Activated naive CD4-positive, alpha-beta T cell treated with anti-CD3 and anti-CD28 coated beads for 36 hours (primary cell): ENCODE measurements at regions not wholly inside any gene's neighbourhood (a gene's known extent, or its start where the extent isn't known, plus 50 kb on each side); places are given as distances from the start of the nearest gene placed in this dataset.

Source experiments
- CTCF ChIA-PET: fragments of 350-600 bp; sonication (Branson Sonifier 250); formaldehyde crosslinking; loops from one replicate; lab custom pipeline; 2021; ENCODE audit warnings: antibody characterized with exemption; lab: Charles Lee
- DNase-seq: peaks from one replicate; pipeline ENCODE4 v3.0.0-alpha.2; 2020
- H3K27ac Mint-ChIP-seq: one replicate; pipeline ENCODE4 v1.8.0; 2021; ENCODE audit warnings: mild to moderate bottlenecking, mixed read lengths
- H3K27me3 Mint-ChIP-seq: one replicate; pipeline ENCODE4 v1.8.0; 2021; ENCODE audit warnings: low read depth, mixed read lengths
- H3K36me3 Mint-ChIP-seq: one replicate; pipeline ENCODE4 v1.8.0; 2021; ENCODE audit warnings: low read depth, mixed read lengths
- H3K4me1 Mint-ChIP-seq: one replicate; pipeline ENCODE4 v1.8.0; 2021; ENCODE audit warnings: low read depth, mixed read lengths
- H3K4me3 Mint-ChIP-seq: one replicate; pipeline ENCODE4 v1.8.0; 2021; ENCODE audit warnings: mild to moderate bottlenecking, moderate library complexity, mixed read lengths
- H3K9me3 Mint-ChIP-seq: one replicate; pipeline ENCODE4 v1.8.0; 2021; ENCODE audit warnings: mixed read lengths
- intact Hi-C: fragments of 100-400 bp; cut with micrococcal nuclease; formaldehyde crosslinking; loops from one replicate; pipeline ENCODE4 v1.15.1; 2023

GRCh38 chr20:22288156-22288555, 296.2 kb downstream of the FOXA2 start:
- Mint-ChIP-seq H3K4me3 (no peak overlapping the region), H3K27ac (no peak overlapping the region), H3K9me3 (no peaks in the 10 kb centered on the region), H3K36me3 (no peaks in the 10 kb centered on the region), H3K27me3 (peaks cover 3% of the 10 kb centered on the region), H3K4me1 (no peaks in the 10 kb centered on the region)
- intact Hi-C loops: no loop called here
- CTCF ChIA-PET: no interaction called here
- no peak for DNase-seq

GRCh38 chr20:22285555-22285954, 298.8 kb downstream of the FOXA2 start:
- no peaks in the 10 kb centered on the region for H3K36me3 Mint-ChIP-seq
- no peaks in the 10 kb centered on the region for H3K9me3 Mint-ChIP-seq
- peaks cover 3% of the 10 kb centered on the region for H3K27me3 Mint-ChIP-seq
- intact Hi-C loops: no loop called here
- no peak overlapping the region for H3K27ac Mint-ChIP-seq
- H3K4me1 Mint-ChIP-seq: no peaks in the 10 kb centered on the region
- H3K4me3 Mint-ChIP-seq: no peak overlapping the region
- no peak for DNase-seq
- CTCF ChIA-PET: no interaction called here

GRCh38 chr20:22282696-22283095, 301.7 kb downstream of the FOXA2 start:
- H3K9me3 Mint-ChIP-seq: no peaks in the 10 kb centered on the region
- no peak overlapping the region for H3K4me3 Mint-ChIP-seq
- no peaks in the 10 kb centered on the region for H3K4me1 Mint-ChIP-seq
- CTCF ChIA-PET: no interaction called here
- H3K27me3 Mint-ChIP-seq: no peaks in the 10 kb centered on the region
- H3K27ac Mint-ChIP-seq: no peak overlapping the region
- intact Hi-C loops: no loop called here
- H3K36me3 Mint-ChIP-seq: no peaks in the 10 kb centered on the region
- no peak for DNase-seq

GRCh38 chr20:22274330-22274729, 310.0 kb downstream of the FOXA2 start:
- no peak overlapping the region for H3K27ac Mint-ChIP-seq

GRCh38 chr20:22268675-22269074, 315.7 kb downstream of the FOXA2 start:
- no peak overlapping the region for H3K4me3 Mint-ChIP-seq
- peaks cover 7% of the 10 kb centered on the region for H3K9me3 Mint-ChIP-seq
- H3K36me3 Mint-ChIP-seq: no peaks in the 10 kb centered on the region
- H3K4me1 Mint-ChIP-seq: no peaks in the 10 kb centered on the region
- CTCF ChIA-PET: no interaction called here
- no peaks in the 10 kb centered on the region for H3K27me3 Mint-ChIP-seq
- H3K27ac Mint-ChIP-seq: no peak overlapping the region
- intact Hi-C loops: no loop called here
- no peak for DNase-seq

More at GRCh38 chr20:22274330-22274729, 310.0 kb downstream of the FOXA2 start:
- Mint-ChIP-seq H3K4me3 (no peak overlapping the region), H3K27me3 (no peaks in the 10 kb centered on the region), H3K9me3 (peaks cover 10% of the 10 kb centered on the region), H3K36me3 (no peaks in the 10 kb centered on the region), H3K4me1 (no peaks in the 10 kb centered on the region)
- DNase-seq: no peak
- CTCF ChIA-PET: no interaction called here
- intact Hi-C loops: no loop called here

- Mint-ChIP-seq H3K4me3 (no peak overlapping the region), H3K9me3 (peaks cover 2% of the 10 kb centered on the region), H3K36me3 (no peaks in the 10 kb centered on the region), H3K27ac (no peak overlapping the region), H3K27me3 (no peaks in the 10 kb centered on the region), H3K4me1 (no peaks in the 10 kb centered on the region)
- CTCF ChIA-PET: no interaction called here
- DNase-seq: no peak
- intact Hi-C loops: no loop called here
Observed at GRCh38 chr20:22264917-22265316, 319.5 kb downstream of the FOXA2 start.

GRCh38 chr20:22260506-22260905, 323.9 kb downstream of the FOXA2 start:
- no peaks in the 10 kb centered on the region for H3K36me3 Mint-ChIP-seq
- intact Hi-C loops: no loop called here
- DNase-seq: no peak
- H3K27ac Mint-ChIP-seq: no peak overlapping the region
- H3K9me3 Mint-ChIP-seq: peaks cover 2% of the 10 kb centered on the region
- CTCF ChIA-PET: no interaction called here
- no peaks in the 10 kb centered on the region for H3K27me3 Mint-ChIP-seq
- H3K4me3 Mint-ChIP-seq: no peak overlapping the region
- H3K4me1 Mint-ChIP-seq: no peaks in the 10 kb centered on the region

- DNase-seq: no peak
- Mint-ChIP-seq H3K4me3 (no peak overlapping the region), H3K27me3 (no peaks in the 10 kb centered on the region), H3K36me3 (no peaks in the 10 kb centered on the region), H3K4me1 (no peaks in the 10 kb centered on the region), H3K27ac (no peak overlapping the region), H3K9me3 (peaks cover 3% of the 10 kb centered on the region)
- intact Hi-C loops: no loop called here
- CTCF ChIA-PET: no interaction called here
Observed at GRCh38 chr20:22257912-22258311, 326.5 kb downstream of the FOXA2 start.

GRCh38 chr20:22248051-22248667, 336.2 kb downstream of the FOXA2 start:
- H3K36me3 Mint-ChIP-seq: no peaks in the 10 kb centered on the region
- H3K27ac Mint-ChIP-seq: no peak overlapping the region
- no peak overlapping the region for H3K4me3 Mint-ChIP-seq
- peaks cover 1% of the 10 kb centered on the region for H3K9me3 Mint-ChIP-seq
- no peak for DNase-seq
- no peaks in the 10 kb centered on the region for H3K4me1 Mint-ChIP-seq
- CTCF ChIA-PET: no interaction called here
- intact Hi-C loops: loop anchor here (5.0 kb wide), 1 partner anchor 531 kb away; no protein-coding TSS in a partner anchor
- H3K27me3 Mint-ChIP-seq: no peaks in the 10 kb centered on the region

- CTCF ChIA-PET: no interaction called here
- Mint-ChIP-seq H3K9me3 (peaks cover 2% of the 10 kb centered on the region), H3K27ac (no peak overlapping the region), H3K27me3 (no peaks in the 10 kb centered on the region), H3K4me3 (no peak overlapping the region), H3K4me1 (no peaks in the 10 kb centered on the region), H3K36me3 (no peaks in the 10 kb centered on the region)
- intact Hi-C loops: loop anchor here (5.0 kb wide), 1 partner anchor 528 kb away; no protein-coding TSS in a partner anchor
- DNase-seq: no peak
Observed at GRCh38 chr20:22245139-22245538, 339.2 kb downstream of the FOXA2 start.

GRCh38 chr20:22243067-22243466, 341.3 kb downstream of the FOXA2 start:
- no peaks in the 10 kb centered on the region for H3K36me3 Mint-ChIP-seq
- no peaks in the 10 kb centered on the region for H3K4me1 Mint-ChIP-seq
- intact Hi-C loops: no loop called here
- CTCF ChIA-PET: no interaction called here
- H3K9me3 Mint-ChIP-seq: peaks cover 2% of the 10 kb centered on the region
- H3K27me3 Mint-ChIP-seq: no peaks in the 10 kb centered on the region
- H3K4me3 Mint-ChIP-seq: no peak overlapping the region
- H3K27ac Mint-ChIP-seq: no peak overlapping the region
- DNase-seq: no peak

GRCh38 chr20:22241609-22242008, 342.8 kb downstream of the FOXA2 start:
- H3K27ac Mint-ChIP-seq: no peak overlapping the region
- H3K9me3 Mint-ChIP-seq: peaks cover 2% of the 10 kb centered on the region
- H3K27me3 Mint-ChIP-seq: no peaks in the 10 kb centered on the region
- H3K4me1 Mint-ChIP-seq: no peaks in the 10 kb centered on the region
- CTCF ChIA-PET: no interaction called here
- intact Hi-C loops: no loop called here
- H3K36me3 Mint-ChIP-seq: no peaks in the 10 kb centered on the region
- H3K4me3 Mint-ChIP-seq: no peak overlapping the region
- no peak for DNase-seq

GRCh38 chr20:22232923-22233322, 351.4 kb downstream of the FOXA2 start:
- Mint-ChIP-seq H3K27me3 (no peaks in the 10 kb centered on the region), H3K36me3 (no peaks in the 10 kb centered on the region), H3K4me3 (no peak overlapping the region), H3K27ac (no peak overlapping the region), H3K9me3 (peaks cover 5% of the 10 kb centered on the region), H3K4me1 (no peaks in the 10 kb centered on the region)
- DNase-seq: no peak
- intact Hi-C loops: no loop called here
- CTCF ChIA-PET: no interaction called here
